CD8-positive, alpha-beta memory T cell (primary cell): ENCODE measurements at regions not wholly inside any gene's neighbourhood (a gene's known extent, or its start where the extent isn't known, plus 50 kb on each side); places are given as distances from the start of the nearest gene placed in this dataset.

Experiments used
- CTCF ChIA-PET: fragments of 350-600 bp; sonication (Branson Sonifier 250); formaldehyde crosslinking; loops from one replicate; lab custom pipeline; 2021; ENCODE audit warnings: antibody characterized with exemption; lab: Charles Lee
- POLR2A ChIA-PET: fragments of 350-600 bp; sonication (Branson Sonifier 250); formaldehyde crosslinking; loops from one replicate; lab custom pipeline; 2021; ENCODE audit warnings: antibody characterized with exemption; lab: Charles Lee
- DNase-seq, 5 donors: peaks; one replicate each; pipeline versions ENCODE4 v3.0.0 to v3.0.0-alpha.2; 2020 to 2022; ENCODE audit warnings: mixed read lengths in 1 of 5
- H3K27ac ChIP-seq: one replicate; pipeline ENCODE4 v1.7.0; 2013; ENCODE audit warnings: low read depth, mild to moderate bottlenecking, low read length, moderate library complexity
- H3K27me3 ChIP-seq: 2 replicates; pipeline ENCODE4 v1.7.0; 2013; ENCODE audit warnings: low read length, mild to moderate bottlenecking; ENCODE audit not compliant: insufficient read depth, poor library complexity, severe bottlenecking
- H3K36me3 ChIP-seq: 2 replicates; pipeline ENCODE4 v1.7.0; 2013; ENCODE audit warnings: mild to moderate bottlenecking, low read length, moderate library complexity; ENCODE audit not compliant: insufficient read depth
- H3K4me1 ChIP-seq: 2 replicates; pipeline ENCODE4 v1.7.0; 2013; ENCODE audit warnings: mild to moderate bottlenecking, low read length, moderate library complexity; ENCODE audit not compliant: insufficient read depth
- H3K4me3 ChIP-seq: 2 replicates; pipeline ENCODE4 v1.7.0; 2013; ENCODE audit warnings: mild to moderate bottlenecking, low read length
- H3K9me3 ChIP-seq: 2 replicates; pipeline ENCODE4 v1.7.0; 2013; ENCODE audit warnings: mild to moderate bottlenecking, low read length
- H3K27ac Mint-ChIP-seq, 8 donors: one replicate each; pipeline ENCODE4 v1.8.0; 2020 to 2021; ENCODE audit warnings: mixed read lengths in 8 of 8, mild to moderate bottlenecking in 6 of 8, inconsistent platforms in 3 of 8, moderate library complexity in 3 of 8
- H3K27me3 Mint-ChIP-seq, 2 donors: one replicate each; pipeline ENCODE4 v1.8.0; 2020 to 2021; ENCODE audit warnings: mixed read lengths in 2 of 2, mild to moderate bottlenecking in 1 of 2, moderate library complexity in 1 of 2
- H3K36me3 Mint-ChIP-seq, 3 donors: one replicate each; pipeline ENCODE4 v1.8.0; 2020 to 2021; ENCODE audit warnings: mixed read lengths in 3 of 3, inconsistent platforms in 1 of 3, mild to moderate bottlenecking in 1 of 3
- H3K4me1 Mint-ChIP-seq, 3 donors: one replicate each; pipeline ENCODE4 v1.8.0; 2020 to 2021; ENCODE audit warnings: mixed read lengths in 3 of 3, inconsistent platforms in 1 of 3, mild to moderate bottlenecking in 1 of 3
- H3K4me3 Mint-ChIP-seq, 7 donors: one replicate each; pipeline ENCODE4 v1.8.0; 2020 to 2021; ENCODE audit warnings: mixed read lengths in 7 of 7, mild to moderate bottlenecking in 6 of 7, moderate library complexity in 4 of 7, inconsistent platforms in 2 of 7
- H3K9me3 Mint-ChIP-seq, 5 donors: one replicate each; pipeline ENCODE4 v1.8.0; 2020 to 2022; ENCODE audit warnings: mixed read lengths in 5 of 5, mild to moderate bottlenecking in 3 of 5, moderate library complexity in 2 of 5, inconsistent platforms in 1 of 5

DNA sequence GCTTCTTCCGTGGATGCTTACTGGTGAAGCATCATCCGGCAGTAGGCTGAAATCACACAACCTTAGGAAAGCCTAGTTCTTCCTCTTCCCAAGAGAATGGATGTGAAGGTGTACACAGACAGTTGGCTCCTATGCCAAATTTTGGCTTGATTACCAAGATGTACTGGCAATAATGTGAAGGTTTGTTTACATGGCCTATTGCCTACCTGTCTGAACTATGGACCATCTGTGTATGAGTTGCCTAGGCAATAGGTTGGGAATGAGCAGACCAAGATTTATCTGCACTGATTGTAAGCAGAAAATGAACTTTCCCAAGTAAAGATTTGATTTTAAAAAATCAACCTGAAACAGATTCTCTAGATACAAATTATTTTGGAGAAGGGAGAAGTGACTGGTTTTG is 325.9 kb upstream of the SORCS1 start:
- no peak overlapping the region for H3K4me3 Mint-ChIP-seq
- CTCF ChIA-PET, result no interaction called here
- H3K36me3 Mint-ChIP-seq, result no peaks in the 10 kb centered on the region
- no peaks in the 10 kb centered on the region for H3K36me3 ChIP-seq
- no peaks in the 10 kb centered on the region for H3K4me1 ChIP-seq
- no peak for DNase-seq
- POLR2A ChIA-PET, result no interaction called here
- no peak overlapping the region for H3K27ac ChIP-seq
- no peaks in the 10 kb centered on the region for H3K27me3 ChIP-seq
- no peaks in the 10 kb centered on the region for H3K4me1 Mint-ChIP-seq
- H3K9me3 Mint-ChIP-seq, result peaks cover under 1 to 55% (median 17%) of the 10 kb centered on the region in 5 donors
- H3K9me3 ChIP-seq, result no peaks in the 10 kb centered on the region
- H3K4me3 ChIP-seq, result no peak overlapping the region
- H3K27ac Mint-ChIP-seq, result no peak overlapping the region
- H3K27me3 Mint-ChIP-seq, result no peaks in the 10 kb centered on the region

DNA sequence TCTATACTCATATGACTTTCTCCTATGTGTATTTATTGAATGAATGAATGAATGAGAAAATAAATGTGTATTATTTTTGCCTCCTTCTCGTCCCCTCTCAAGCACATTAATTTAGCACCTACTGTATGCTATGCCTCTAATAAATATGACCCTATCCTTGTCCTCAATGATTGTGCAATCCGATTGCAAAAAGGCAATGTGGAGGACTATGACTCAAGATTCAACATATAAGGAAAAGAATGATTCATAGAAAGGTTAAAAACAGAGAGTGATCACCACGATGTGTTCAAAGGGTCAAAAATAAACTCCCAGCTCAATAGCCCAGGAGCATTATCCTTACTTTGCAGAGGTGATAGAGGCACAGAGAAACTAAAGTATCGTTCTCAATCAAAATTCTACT is 322.8 kb upstream of the SORCS1 start:
- ChIA-PET CTCF (no interaction called here), POLR2A (no interaction called here)
- no peaks in the 10 kb centered on the region for H3K4me1 Mint-ChIP-seq
- Histone ChIP-seq H3K27me3 (no peaks in the 10 kb centered on the region), H3K27ac (no peak overlapping the region), H3K4me1 (no peaks in the 10 kb centered on the region), H3K36me3 (no peaks in the 10 kb centered on the region), H3K4me3 (no peak overlapping the region), H3K9me3 (no peaks in the 10 kb centered on the region)
- H3K27ac Mint-ChIP-seq, result no peak overlapping the region
- no peak overlapping the region for H3K4me3 Mint-ChIP-seq
- peaks cover 0 to 37% (median 9%) of the 10 kb centered on the region in 5 donors for H3K9me3 Mint-ChIP-seq
- H3K36me3 Mint-ChIP-seq, result no peaks in the 10 kb centered on the region
- no peak for DNase-seq
- no peaks in the 10 kb centered on the region for H3K27me3 Mint-ChIP-seq

DNA sequence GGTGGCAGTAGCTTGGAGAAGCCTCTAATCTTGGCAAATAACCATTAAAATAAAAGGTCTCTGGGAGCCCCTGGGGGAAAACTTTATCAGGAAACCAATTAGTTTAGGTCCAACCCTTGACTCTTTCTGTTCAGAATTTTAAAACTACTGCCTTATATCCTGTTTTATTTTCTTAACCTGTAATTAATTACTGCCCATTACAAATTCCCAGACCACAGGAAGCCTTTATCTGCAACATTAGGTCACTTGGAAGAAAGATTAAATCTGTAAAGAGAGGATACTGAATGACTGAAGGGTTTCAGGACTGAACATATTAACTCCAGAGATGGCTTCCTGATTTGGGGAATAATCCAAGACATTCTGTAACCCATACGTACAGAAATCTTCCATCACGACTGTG is 320.5 kb upstream of the SORCS1 start:
- Mint-ChIP-seq H3K9me3 (peaks cover 0 to 27% (median 9%) of the 10 kb centered on the region in 5 donors), H3K36me3 (no peaks in the 10 kb centered on the region), H3K4me3 (no peak overlapping the region), H3K27ac (no peak overlapping the region), H3K4me1 (no peaks in the 10 kb centered on the region), H3K27me3 (no peaks in the 10 kb centered on the region)
- Histone ChIP-seq H3K9me3 (no peaks in the 10 kb centered on the region), H3K4me1 (no peaks in the 10 kb centered on the region), H3K36me3 (no peaks in the 10 kb centered on the region), H3K27ac (no peak overlapping the region), H3K4me3 (no peak overlapping the region), H3K27me3 (no peaks in the 10 kb centered on the region)
- no peak for DNase-seq
- ChIA-PET CTCF (no interaction called here), POLR2A (no interaction called here)

DNA sequence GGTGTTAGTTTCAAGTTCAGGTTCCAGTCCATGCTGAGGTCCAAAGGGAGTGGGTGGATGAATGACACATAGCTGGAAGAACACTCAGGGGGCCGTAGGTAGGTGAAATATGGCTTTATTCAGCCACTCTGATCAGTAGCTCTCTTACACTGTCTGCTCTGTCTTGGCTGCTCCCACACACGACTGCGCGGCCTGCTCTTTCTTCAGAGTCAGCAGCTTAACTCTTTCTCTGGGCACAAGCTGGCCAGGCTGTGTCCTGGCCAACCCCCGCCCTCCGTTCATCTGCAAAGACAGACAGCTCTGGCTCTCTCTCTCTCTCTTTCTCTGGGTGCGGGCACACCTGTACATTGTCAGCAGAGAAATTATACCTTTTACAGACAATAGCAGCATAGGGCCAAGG is 317.4 kb upstream of the SORCS1 start:
- no peak overlapping the region for H3K27ac Mint-ChIP-seq
- no peaks in the 10 kb centered on the region for H3K4me1 Mint-ChIP-seq
- H3K9me3 Mint-ChIP-seq, result peaks cover 0 to 27% (median 7%) of the 10 kb centered on the region in 5 donors
- H3K36me3 Mint-ChIP-seq, result no peaks in the 10 kb centered on the region
- Histone ChIP-seq H3K27me3 (no peaks in the 10 kb centered on the region), H3K4me3 (no peak overlapping the region), H3K4me1 (no peaks in the 10 kb centered on the region), H3K36me3 (no peaks in the 10 kb centered on the region), H3K27ac (no peak overlapping the region), H3K9me3 (no peaks in the 10 kb centered on the region)
- POLR2A ChIA-PET, result no interaction called here
- no peaks in the 10 kb centered on the region for H3K27me3 Mint-ChIP-seq
- DNase-seq, result no peak
- CTCF ChIA-PET, result no interaction called here
- no peak overlapping the region for H3K4me3 Mint-ChIP-seq

DNA sequence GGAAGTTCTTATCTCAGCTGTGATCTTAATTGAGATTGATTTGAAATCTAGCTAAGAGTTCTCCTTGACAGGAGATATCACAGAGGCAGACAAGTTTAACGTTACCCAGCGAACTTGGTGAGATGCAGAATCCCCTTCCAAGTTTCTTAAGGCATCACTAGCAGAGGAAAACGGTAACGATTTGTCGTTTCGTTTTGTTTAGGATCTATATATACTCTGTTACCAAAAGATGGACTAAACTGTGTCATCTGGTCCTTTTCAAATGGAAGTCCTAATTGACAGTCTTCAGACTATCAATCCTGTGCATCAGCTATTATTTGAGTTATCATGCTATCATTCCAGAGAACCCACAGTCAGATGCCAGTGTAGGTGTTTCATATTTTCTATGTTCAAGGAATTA is 316.7 kb upstream of the SORCS1 start:
- no peak for DNase-seq
- no peaks in the 10 kb centered on the region for H3K9me3 ChIP-seq
- H3K9me3 Mint-ChIP-seq, result peaks cover 0 to 20% (median 9%) of the 10 kb centered on the region in 5 donors
- no peaks in the 10 kb centered on the region for H3K36me3 Mint-ChIP-seq
- no peak overlapping the region for H3K4me3 Mint-ChIP-seq
- no peaks in the 10 kb centered on the region for H3K36me3 ChIP-seq
- H3K27me3 ChIP-seq, result no peaks in the 10 kb centered on the region
- H3K27ac ChIP-seq, result no peak overlapping the region
- POLR2A ChIA-PET, result no interaction called here
- H3K27ac Mint-ChIP-seq, result no peak overlapping the region
- H3K4me1 Mint-ChIP-seq, result no peaks in the 10 kb centered on the region
- H3K27me3 Mint-ChIP-seq, result no peaks in the 10 kb centered on the region
- H3K4me1 ChIP-seq, result no peaks in the 10 kb centered on the region
- CTCF ChIA-PET, result no interaction called here
- H3K4me3 ChIP-seq, result no peak overlapping the region

DNA sequence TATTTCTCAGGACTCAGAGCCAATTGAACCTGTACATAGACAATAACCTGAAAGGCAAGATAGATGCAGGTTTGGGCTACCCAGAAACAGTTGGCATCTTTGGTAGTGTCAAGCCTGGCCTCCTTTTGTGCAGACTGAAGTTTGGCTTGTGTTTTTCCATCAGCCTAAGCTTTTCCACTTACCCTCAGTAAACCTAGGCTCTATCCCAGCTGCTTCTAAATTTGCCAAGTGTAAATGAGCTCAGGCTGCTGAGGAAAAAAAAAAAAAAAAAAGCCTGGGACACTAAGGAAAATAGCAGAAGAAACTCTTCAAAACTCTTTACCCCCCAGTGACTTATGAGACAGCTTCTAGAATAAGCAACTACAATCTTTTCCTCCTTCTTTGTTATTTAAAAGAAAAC is 316.3 kb upstream of the SORCS1 start:
- CTCF ChIA-PET, result no interaction called here
- POLR2A ChIA-PET, result no interaction called here
- Mint-ChIP-seq H3K27ac (no peak overlapping the region), H3K4me1 (no peaks in the 10 kb centered on the region), H3K27me3 (no peaks in the 10 kb centered on the region), H3K36me3 (no peaks in the 10 kb centered on the region), H3K9me3 (peaks cover 0 to 20% (median 13%) of the 10 kb centered on the region in 5 donors), H3K4me3 (no peak overlapping the region)
- H3K4me1 ChIP-seq, result no peaks in the 10 kb centered on the region
- no peaks in the 10 kb centered on the region for H3K36me3 ChIP-seq
- H3K27me3 ChIP-seq, result no peaks in the 10 kb centered on the region
- DNase-seq, result no peak
- no peak overlapping the region for H3K4me3 ChIP-seq
- no peak overlapping the region for H3K27ac ChIP-seq
- no peaks in the 10 kb centered on the region for H3K9me3 ChIP-seq

DNA sequence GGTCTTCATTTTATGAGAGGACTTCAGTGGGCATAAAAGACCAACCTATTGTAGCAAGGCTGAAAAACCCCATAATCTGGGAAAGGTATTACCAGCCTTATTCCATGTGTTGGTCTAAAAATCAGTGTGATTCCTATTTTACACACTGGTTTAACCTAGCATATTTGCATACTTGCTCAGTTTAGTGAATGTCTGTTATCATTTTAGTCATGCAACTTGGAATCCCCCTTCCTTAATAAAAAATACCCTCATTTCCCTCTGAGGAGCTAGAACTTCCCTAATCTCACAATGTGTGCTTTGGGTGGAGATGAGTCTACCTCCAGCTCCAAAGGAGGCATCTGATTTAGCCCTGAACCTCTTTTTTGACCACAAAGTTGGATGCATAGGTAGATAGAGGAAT is 312.8 kb upstream of the SORCS1 start:
- H3K4me3 Mint-ChIP-seq, result no peak overlapping the region
- no peak for DNase-seq
- no peaks in the 10 kb centered on the region for H3K4me1 Mint-ChIP-seq
- no peaks in the 10 kb centered on the region for H3K36me3 Mint-ChIP-seq
- POLR2A ChIA-PET, result no interaction called here
- CTCF ChIA-PET, result no interaction called here
- no peak overlapping the region for H3K27ac Mint-ChIP-seq
- H3K4me1 ChIP-seq, result no peaks in the 10 kb centered on the region
- H3K27me3 Mint-ChIP-seq, result peaks cover 0 to 1% of the 10 kb centered on the region in 2 donors
- H3K27me3 ChIP-seq, result no peaks in the 10 kb centered on the region
- no peaks in the 10 kb centered on the region for H3K36me3 ChIP-seq
- no peak overlapping the region for H3K27ac ChIP-seq
- peaks cover 3 to 20% (median 11%) of the 10 kb centered on the region in 5 donors for H3K9me3 Mint-ChIP-seq
- no peaks in the 10 kb centered on the region for H3K9me3 ChIP-seq
- H3K4me3 ChIP-seq, result no peak overlapping the region

DNA sequence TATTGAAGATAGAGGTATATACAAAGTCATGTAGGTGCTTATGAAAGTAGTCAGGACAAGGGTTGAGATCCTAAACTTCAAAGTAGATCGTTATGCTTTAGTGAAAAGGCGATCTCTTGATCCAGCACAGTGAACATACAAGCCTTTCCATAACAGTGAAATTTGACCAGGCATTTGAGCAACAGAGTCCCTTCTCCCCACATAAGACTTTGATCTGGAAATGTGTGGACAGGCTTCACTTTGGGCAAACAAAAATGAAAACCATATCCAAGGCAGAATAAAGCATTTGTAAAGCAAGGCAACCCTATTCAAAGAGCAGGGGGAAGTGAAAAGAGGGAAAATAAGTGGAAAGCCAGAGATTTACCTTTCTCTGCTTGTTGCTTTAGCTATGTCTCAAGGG is 311.9 kb upstream of the SORCS1 start:
- ChIA-PET POLR2A (no interaction called here), CTCF (no interaction called here)
- H3K9me3 ChIP-seq, result no peaks in the 10 kb centered on the region
- no peak overlapping the region for H3K27ac ChIP-seq
- H3K4me1 Mint-ChIP-seq, result no peaks in the 10 kb centered on the region
- H3K27me3 Mint-ChIP-seq, result peaks cover 0 to 1% of the 10 kb centered on the region in 2 donors
- no peaks in the 10 kb centered on the region for H3K4me1 ChIP-seq
- H3K4me3 ChIP-seq, result no peak overlapping the region
- H3K36me3 ChIP-seq, result no peaks in the 10 kb centered on the region
- H3K9me3 Mint-ChIP-seq, result peaks cover 3 to 16% (median 7%) of the 10 kb centered on the region in 5 donors
- no peak overlapping the region for H3K4me3 Mint-ChIP-seq
- DNase-seq, result no peak
- no peak overlapping the region for H3K27ac Mint-ChIP-seq
- H3K27me3 ChIP-seq, result no peaks in the 10 kb centered on the region
- no peaks in the 10 kb centered on the region for H3K36me3 Mint-ChIP-seq

DNA sequence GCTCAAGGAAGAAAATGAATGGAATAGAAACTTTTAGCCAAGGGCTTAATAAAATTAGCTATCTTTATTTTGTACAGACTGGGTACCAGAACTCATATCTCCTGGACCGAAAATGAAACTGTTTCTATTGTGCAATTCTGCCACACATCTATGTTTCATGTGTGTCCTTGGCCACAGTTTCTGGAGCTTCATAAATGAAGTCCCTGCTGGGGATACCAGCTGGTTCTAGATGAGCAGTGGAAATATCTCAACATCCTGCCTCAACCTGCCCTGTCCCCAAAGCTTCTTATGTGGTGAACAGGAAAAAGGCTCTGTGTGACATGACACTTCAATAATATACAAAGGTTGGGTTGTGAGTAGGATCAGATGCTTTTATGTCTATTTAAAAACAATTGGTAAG is 310.1 kb upstream of the SORCS1 start:
- DNase-seq, result no peak
- Mint-ChIP-seq H3K36me3 (no peaks in the 10 kb centered on the region), H3K9me3 (peaks cover 3 to 20% (median 7%) of the 10 kb centered on the region in 5 donors), H3K27ac (no peak overlapping the region), H3K4me1 (no peaks in the 10 kb centered on the region), H3K27me3 (peaks cover 0 to 1% of the 10 kb centered on the region in 2 donors), H3K4me3 (no peak overlapping the region)
- ChIA-PET CTCF (no interaction called here), POLR2A (no interaction called here)
- H3K4me1 ChIP-seq, result no peaks in the 10 kb centered on the region
- no peaks in the 10 kb centered on the region for H3K27me3 ChIP-seq
- no peak overlapping the region for H3K27ac ChIP-seq
- H3K36me3 ChIP-seq, result no peaks in the 10 kb centered on the region
- H3K4me3 ChIP-seq, result no peak overlapping the region
- H3K9me3 ChIP-seq, result no peaks in the 10 kb centered on the region
